Occipital lobe (tissue), 1 donor: ENCODE measurements at regions not wholly inside any gene's neighbourhood (a gene's known extent, or its start where the extent isn't known, plus 50 kb on each side); places are given as distances from the start of the nearest gene placed in this dataset.

ENCODE experiments used
- DNase-seq: peaks from one replicate; lab custom pipeline; 2025; lab: John Stamatoyannopoulos, UW

- no peak for DNase-seq
Measured at GRCh38 chr6:74782346-74782745, 423.5 kb downstream of the COL12A1 start.

- DNase-seq, result no peak
Measured at GRCh38 chr6:74780831-74781230, 425.0 kb downstream of the COL12A1 start.

- no peak for DNase-seq
Measured at GRCh38 chr6:74768738-74769137, 437.1 kb downstream of the COL12A1 start.

GRCh38 chr6:74768120-74768519 lies 437.7 kb downstream of the COL12A1 start:
- DNase-seq, result no peak

DNA sequence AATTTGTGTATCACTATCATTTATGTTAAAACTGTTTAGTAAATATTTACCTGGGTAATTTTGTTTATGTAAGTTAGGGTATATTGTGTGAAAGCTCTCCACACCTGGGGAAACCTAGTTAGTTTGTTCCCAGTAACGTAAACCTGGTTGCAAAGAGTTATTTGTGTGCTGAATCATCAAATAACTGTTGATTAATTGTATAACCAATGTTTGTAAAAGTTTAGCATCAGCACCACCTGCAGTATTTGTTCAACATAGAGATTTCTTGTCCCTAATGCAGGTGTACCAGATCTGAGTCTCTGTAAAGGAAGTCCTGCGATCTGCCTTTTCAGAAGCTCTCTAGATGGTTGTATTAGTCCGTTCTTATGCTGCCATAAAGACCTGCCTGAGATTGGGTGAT lies 440.4 kb downstream of the COL12A1 start:
- no peak for DNase-seq

DNA sequence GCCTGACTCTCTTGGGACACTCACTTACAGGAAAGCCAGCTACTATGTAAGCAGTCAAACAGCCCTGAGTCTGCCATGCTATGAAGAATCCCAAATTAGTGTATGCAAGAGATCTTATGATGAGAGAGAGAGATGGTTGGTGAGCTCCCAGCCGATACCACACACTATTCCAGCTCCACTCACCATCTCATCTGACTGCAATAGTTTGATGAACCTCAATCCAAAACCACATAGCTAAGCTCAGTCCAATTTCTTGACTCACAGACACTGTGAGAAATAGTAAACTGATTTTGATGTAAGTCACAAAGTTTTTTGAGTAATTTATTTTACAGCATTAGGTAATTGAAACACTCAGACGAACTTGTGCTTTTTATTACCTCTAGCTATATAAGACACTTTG lies 441.4 kb downstream of the COL12A1 start:
- no peak for DNase-seq

DNA sequence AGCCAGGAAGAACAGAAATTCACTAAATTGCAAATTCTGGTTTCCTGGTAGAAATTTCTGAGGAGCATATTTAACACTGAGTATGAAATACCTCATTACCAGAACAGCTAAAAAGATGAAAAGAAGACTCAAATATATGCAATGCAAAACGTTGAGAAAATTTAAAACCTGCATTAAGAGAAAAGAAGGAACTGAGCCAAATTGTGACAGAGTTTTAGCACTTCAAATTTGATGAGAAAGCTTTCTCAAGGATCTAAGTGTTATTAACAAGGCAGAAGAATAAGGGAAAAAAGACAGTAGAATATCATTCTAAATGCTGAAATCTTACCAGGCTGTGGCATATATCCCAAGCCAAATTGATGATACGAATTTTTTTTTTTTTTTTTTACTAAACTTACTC lies 443.0 kb downstream of the COL12A1 start:
- no peak for DNase-seq

DNA sequence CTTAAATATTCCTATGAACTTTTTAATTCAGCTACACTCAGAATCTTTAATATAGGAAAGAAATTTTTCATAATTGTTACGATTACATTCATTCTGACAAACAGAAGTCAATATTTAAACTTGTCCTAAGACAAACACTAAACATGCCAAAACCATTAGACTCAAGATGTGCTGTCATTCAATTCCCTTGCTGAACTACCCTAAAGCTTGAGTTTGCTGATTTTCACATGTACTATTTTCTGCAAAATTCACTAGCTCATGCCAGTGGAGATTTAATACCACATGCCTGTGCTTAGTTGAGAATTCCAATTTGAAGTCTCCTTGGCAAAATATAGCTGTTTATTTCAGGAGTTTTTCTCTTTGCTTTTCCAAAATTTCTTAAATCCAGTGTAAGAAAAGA lies 448.0 kb downstream of the COL12A1 start:
- no peak for DNase-seq

DNA sequence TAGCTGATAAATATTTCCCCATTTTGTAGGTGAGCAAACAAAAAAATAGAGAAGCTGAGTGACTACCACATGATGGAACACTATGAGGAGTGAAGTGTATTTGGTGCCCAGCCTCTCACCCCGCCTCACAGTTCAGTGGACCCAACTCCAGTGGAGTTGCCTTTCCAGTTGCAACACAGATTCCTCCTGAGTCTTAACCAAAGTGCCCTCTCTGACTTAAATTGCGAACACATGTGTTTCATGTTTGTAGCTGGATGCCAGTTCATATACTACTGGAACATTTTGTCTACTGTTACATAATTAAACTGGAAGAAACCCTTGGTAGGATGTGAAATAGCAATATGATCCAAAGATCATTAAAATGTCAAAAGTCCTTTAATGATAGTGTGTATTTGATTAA lies 448.9 kb downstream of the COL12A1 start:
- no peak for DNase-seq

DNA sequence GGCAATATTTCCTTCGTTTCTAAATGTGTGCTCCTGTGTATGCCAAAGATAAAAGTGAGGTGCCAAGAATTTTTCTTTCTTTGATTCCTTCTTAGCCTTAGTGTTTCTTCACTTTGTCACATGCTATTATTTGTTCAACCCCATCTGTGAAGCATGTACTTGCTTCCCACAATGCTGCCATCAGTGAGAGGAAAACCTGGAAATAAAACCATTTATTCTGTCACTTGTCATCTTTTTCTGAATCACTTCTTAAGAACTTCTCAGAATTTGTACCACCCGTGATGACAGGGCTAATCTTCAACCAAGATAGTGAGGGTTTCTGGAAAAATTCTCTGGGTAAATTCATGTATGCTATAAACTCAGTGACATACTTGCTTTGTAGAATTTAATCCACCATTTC lies 450.1 kb downstream of the COL12A1 start:
- DNase-seq, result no peak

DNA sequence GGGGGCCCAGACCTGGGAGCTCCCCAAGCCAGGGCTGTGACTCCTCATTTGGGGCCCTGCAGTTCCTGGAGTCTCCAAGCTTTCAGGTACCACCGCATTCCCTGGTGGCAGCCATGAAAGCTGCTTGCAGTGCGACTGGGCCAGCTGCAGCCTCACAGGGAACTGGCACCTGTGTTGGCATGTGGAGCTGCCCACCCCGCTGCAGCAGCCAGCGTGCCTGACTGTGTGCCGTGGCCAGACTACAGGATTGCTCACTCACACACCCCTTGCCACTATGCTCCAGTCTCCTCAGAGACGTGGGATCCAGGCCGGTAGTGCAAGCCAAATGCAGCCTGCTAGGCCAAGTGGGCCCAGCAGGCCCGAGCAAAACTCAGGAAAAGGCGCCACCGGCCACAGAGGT lies 450.7 kb downstream of the COL12A1 start:
- DNase-seq, result no peak

DNA sequence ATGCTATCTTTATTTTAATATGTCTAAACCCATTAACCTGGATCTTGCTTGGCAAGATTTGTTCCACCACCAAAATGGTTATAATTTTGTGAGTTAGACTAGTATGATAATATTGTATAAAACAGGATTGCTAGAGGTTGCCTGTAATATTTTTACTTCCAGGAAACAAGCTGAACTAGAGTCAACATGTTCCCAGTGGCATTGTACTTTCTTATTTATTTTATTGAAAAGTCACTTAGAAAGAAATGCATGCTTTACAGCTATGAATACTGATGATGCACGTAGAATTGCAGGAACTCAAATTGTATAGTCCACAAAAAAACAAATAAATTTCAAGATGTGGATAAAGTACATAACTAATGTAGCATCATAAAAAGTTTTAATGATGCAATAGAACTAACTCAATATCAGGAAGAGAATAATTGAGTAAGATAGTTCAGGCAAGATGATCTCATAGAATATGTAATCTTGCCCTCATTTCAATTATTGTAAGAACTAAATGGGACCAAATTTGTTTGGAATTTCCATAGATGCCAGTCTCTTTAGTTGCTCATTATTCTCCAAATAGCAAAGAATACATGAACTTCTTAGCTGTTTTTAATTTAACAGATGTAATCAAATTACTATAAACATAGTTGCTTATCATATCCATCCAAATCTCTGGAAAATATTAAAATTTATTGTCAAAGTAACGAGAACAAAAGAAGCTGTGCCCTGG lies 451.8 kb downstream of the COL12A1 start:
- DNase-seq, result no peak

- no peak for DNase-seq
Measured at GRCh38 chr6:74752303-74752702, 453.6 kb downstream of the COL12A1 start.

DNA sequence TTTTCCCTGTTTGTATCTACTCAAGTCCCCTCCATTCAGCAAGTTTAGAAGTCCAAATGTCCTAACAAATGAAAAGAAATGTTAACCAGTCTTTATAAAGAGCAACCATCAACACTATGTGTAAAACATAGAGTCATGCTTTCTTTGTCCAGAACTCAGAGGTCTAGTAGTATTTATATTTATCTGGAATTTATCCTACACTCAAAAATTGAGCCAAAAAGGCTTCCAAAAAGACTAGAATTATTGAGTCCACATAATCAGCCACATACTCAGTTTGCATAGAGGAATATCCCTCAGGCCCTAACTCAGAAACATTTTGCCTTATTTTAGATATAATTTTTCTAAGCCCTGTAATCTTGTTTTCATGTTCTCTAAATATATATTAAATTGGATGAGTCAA lies 455.0 kb downstream of the COL12A1 start:
- no peak for DNase-seq

DNA sequence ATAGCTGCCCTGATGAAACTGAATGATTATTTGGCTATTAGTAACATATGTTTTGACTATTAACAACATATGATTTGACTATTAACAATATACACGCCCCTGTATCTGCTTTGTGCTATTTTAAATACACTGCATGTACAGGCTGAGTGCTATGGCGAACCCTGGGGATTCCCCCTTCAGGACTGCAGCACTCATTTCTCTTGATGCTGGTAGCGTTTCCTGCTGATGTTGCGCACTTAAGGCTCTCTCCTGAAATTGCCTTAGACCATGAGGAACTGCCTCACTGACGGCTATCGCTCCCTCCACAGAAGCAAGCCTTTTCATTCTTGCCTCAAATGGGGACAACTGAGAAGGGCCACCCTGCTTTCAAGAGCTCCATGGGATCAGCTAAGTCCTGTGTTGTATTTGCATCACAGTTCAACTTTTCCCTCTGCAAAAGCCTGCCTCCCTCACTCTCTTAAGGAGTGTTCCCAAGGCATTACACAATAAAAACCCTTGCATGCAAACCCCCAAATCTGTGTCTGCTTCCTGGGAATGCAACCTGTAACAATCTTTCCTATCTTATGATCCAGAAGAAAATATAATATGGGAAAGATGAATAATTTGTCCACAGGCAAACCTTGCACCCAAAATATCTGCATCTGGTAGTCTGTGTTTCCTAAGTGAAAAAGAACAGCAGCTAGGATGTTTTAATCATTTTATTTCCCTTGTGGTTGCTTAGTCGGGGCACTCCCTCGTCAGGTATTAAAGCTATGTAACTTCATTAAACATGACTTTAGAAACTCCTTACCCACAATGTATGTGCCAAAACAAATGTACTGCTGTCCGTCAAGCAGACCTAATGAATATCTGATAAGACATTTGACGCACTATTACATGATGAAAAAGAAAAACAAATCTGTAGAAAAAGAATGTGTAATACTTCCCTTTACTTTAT lies 456.4 kb downstream of the COL12A1 start:
- no peak for DNase-seq

DNA sequence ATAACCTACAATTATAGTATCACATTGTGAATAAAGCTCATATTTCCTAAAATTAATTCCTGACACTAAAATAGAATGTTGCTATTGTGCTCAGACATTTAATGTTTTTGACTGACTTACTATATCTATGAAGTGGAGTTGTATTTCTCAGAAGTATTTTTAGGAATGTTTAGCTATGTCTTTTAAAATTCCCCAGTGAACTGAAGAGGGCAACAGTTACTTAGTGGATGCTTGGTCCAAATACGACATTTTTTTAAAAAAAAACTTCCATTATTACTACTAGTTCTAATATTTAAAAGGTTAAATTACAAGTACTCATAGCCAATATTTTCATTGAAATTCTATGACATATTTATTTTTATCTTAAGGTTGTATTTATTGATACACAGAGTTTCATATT lies 460.2 kb downstream of the COL12A1 start:
- no peak for DNase-seq

DNA sequence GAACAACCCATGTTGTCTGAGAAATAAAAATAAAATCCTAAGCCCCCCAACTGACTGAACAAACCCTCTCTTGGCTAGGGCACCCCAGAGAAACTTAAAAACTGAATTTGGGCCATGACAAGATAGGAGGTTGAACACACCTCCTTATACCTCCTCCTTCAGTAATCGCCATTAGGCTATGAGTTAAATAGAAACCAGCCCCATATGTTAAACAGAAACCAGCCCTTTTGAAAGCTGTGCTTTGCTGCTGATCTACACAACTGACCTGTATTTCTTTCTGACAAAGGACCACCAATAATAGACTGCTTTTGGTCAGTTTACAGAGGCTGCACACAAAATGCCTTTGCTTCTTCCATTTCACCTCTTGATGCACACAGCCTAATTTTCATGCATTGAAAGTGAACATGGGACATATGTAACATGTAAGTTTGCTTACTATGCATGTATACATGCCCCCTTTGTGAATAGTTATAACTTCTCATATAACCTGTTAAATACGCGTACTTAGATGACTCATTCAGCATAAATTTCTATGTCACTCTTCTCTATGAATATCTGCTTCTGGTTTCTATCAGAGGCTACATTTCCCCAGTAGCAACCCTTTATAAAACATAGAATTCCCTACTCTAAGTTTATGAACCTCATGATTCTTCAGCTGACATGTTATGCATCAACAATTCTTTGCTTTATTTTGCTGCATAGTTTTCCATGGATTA lies 462.9 kb downstream of the COL12A1 start:
- DNase-seq, result no peak

DNA sequence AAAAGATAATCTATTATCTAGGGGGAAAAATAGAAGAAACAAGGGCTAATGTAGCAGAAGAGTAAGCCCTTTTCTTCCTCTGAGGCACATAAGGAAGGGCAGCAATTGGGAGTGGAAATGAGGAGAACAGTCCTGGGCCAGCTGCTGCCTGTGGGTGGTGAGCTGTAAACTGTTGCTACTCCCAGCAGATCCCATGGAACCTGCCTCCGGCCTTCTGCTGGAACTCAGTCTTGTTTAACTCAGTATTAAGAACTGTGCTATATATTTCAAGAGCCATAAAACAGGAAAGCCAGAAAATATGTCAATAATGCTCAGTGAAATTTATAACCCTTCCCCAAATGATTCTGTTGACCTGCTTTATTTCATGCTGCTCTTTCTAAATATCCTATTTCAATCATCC lies 464.2 kb downstream of the COL12A1 start:
- DNase-seq, result no peak

- no peak for DNase-seq
Measured at GRCh38 chr6:74735304-74735703, 470.5 kb downstream of the COL12A1 start.

DNA sequence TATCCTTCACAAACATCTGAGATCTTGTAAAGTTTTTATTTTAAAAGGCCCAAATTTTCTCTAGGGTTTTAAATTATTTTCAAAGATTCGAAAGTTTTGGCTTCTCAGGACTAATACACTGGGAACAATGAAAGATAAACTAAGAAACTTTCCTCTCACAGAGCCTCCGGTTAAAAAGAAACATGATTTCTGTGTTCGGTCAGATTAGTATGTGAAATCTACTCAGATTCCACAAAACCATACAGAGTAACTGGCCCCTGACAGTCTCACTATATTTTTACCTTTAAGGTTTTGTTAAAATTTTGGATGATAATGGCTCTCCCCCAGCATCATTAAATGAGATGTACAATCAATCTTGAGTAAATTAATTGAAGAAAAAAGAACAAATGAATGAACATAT lies 471.0 kb downstream of the COL12A1 start:
- no peak for DNase-seq

DNA sequence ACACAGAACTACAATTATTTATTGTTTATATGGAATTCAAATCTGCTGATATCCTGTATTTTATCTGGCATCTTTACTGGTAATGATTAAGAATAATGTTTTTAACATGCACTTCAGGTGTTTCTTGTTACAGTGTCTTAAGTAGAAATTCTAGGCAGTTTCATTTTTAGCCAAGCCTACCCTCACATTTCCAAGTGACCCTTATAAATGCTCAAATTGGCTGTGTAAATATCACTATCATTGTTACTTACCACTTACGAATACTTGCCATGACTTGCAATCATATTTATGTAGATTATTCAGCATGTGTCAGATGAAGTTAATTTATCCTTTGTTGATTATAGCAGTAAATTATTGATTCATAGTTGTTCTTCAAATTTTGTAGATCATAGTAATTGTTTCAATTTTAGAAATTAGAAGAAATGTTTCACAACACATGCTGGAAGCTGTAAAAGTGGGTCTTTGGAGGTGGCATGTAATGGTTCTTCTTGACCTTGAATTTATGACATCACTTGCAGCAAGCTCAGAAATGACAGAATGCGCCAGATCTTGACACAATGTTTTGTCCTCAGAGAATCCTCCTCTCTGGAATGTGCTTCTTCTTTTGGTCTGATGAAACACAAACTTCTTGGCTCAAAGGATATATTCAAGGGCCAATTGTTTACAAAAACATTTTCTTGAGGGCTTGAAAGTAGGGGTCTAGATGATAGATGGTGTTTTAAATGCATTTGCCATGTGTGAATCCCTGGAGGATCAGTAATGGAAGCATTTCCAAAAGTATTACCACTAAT lies 471.8 kb downstream of the COL12A1 start:
- DNase-seq, result no peak
